ENCODE measurements at regions not wholly inside any gene's neighbourhood (a gene's known extent, or its start where the extent isn't known, plus 50 kb on each side); places are given as distances from the start of the nearest gene placed in this dataset.

- DNase-seq (ENCODE audit: insufficient read length, low spot score, missing footprints): peak; percentile 50
- TF ChIP-seq CTCF (IDR thresholded peaks at IDR 0.05; ENCODE audit: extremely low read depth, low read depth, low read length): no peak
- H3K4me2 ChIP-seq (ENCODE audit: insufficient read depth, low read length): peak overlapping the region; percentile 65
Measured at GRCh38 chr10:35795131-35795824, 153.2 kb upstream of the FZD8 start.

GRCh38 chr10:35794703-35795102 lies 152.6 kb upstream of the FZD8 start:
- peak; percentile 33 for TF ChIP-seq CTCF (IDR thresholded peaks at IDR 0.05; ENCODE audit: extremely low read depth, low read depth, low read length)
- H3K27me3 ChIP-seq (ENCODE audit: insufficient read depth, low read length): no peaks in the 10 kb centered on the region
- no peaks in the 10 kb centered on the region for H4K20me1 ChIP-seq (ENCODE audit: insufficient read depth, low read length)
- peak overlapping the region; percentile 65 for H3K4me2 ChIP-seq (ENCODE audit: insufficient read depth, low read length)
- H3K9me3 ChIP-seq (ENCODE audit: low read depth, low read length): no peaks in the 10 kb centered on the region
- peaks cover 36% of the 10 kb centered on the region for H3K4me1 ChIP-seq (ENCODE audit: insufficient read depth, low read length)
- no peaks in the 10 kb centered on the region for H3K36me3 ChIP-seq (ENCODE audit: insufficient read depth, low read length)
- peak overlapping the region; percentile 81 for H3K27ac ChIP-seq (ENCODE audit: low read depth, low read length)
- H2AFZ ChIP-seq (ENCODE audit: low read length): peak overlapping the region; percentile 79
- DNase-seq (ENCODE audit: insufficient read length, low spot score, missing footprints): peak; percentile 32
- H3K4me3 ChIP-seq (ENCODE audit: insufficient read depth, low read length): peak overlapping the region; percentile 30
- no peaks in the 10 kb centered on the region for H3K79me2 ChIP-seq (ENCODE audit: insufficient read depth, low read length)

More at GRCh38 chr10:35795131-35795824, 153.2 kb upstream of the FZD8 start:
- Histone ChIP-seq H3K27me3 (ENCODE audit: insufficient read depth, low read length) (no peaks in the 10 kb centered on the region), H3K36me3 (ENCODE audit: insufficient read depth, low read length) (no peaks in the 10 kb centered on the region), H3K4me1 (ENCODE audit: insufficient read depth, low read length) (peaks cover 33% of the 10 kb centered on the region), H3K9me3 (ENCODE audit: low read depth, low read length) (no peaks in the 10 kb centered on the region), H2AFZ (ENCODE audit: low read length) (peak overlapping the region; percentile 79), H4K20me1 (ENCODE audit: insufficient read depth, low read length) (no peaks in the 10 kb centered on the region), H3K4me3 (ENCODE audit: insufficient read depth, low read length) (peak overlapping the region; percentile 30), H3K79me2 (ENCODE audit: insufficient read depth, low read length) (no peaks in the 10 kb centered on the region), H3K27ac (ENCODE audit: low read depth, low read length) (peak overlapping the region; percentile 81)

- Histone ChIP-seq H3K4me1 (ENCODE audit: insufficient read depth, low read length) (peaks cover 32% of the 10 kb centered on the region), H4K20me1 (ENCODE audit: insufficient read depth, low read length) (no peaks in the 10 kb centered on the region), H3K36me3 (ENCODE audit: insufficient read depth, low read length) (no peaks in the 10 kb centered on the region), H3K27me3 (ENCODE audit: insufficient read depth, low read length) (no peaks in the 10 kb centered on the region), H2AFZ (ENCODE audit: low read length) (no peak overlapping the region), H3K4me2 (ENCODE audit: insufficient read depth, low read length) (no peak overlapping the region), H3K4me3 (ENCODE audit: insufficient read depth, low read length) (no peak overlapping the region), H3K79me2 (ENCODE audit: insufficient read depth, low read length) (no peaks in the 10 kb centered on the region), H3K27ac (ENCODE audit: low read depth, low read length) (no peak overlapping the region), H3K9me3 (ENCODE audit: low read depth, low read length) (no peaks in the 10 kb centered on the region)
- no peak for DNase-seq (ENCODE audit: insufficient read length, low spot score, missing footprints)
- TF ChIP-seq CTCF (IDR thresholded peaks at IDR 0.05; ENCODE audit: extremely low read depth, low read depth, low read length): no peak
Measured at GRCh38 chr10:35792291-35792690, 150.2 kb upstream of the FZD8 start.

GRCh38 chr10:35789996-35790395 lies 147.9 kb upstream of the FZD8 start:
- H2AFZ ChIP-seq (ENCODE audit: low read length): no peak overlapping the region
- peak; percentile 4 for DNase-seq (ENCODE audit: insufficient read length, low spot score, missing footprints)
- H3K27ac ChIP-seq (ENCODE audit: low read depth, low read length): no peak overlapping the region
- H3K79me2 ChIP-seq (ENCODE audit: insufficient read depth, low read length): no peaks in the 10 kb centered on the region
- peaks cover 11% of the 10 kb centered on the region for H3K4me1 ChIP-seq (ENCODE audit: insufficient read depth, low read length)
- H3K4me3 ChIP-seq (ENCODE audit: insufficient read depth, low read length): no peak overlapping the region
- H3K4me2 ChIP-seq (ENCODE audit: insufficient read depth, low read length): no peak overlapping the region
- H3K9me3 ChIP-seq (ENCODE audit: low read depth, low read length): no peaks in the 10 kb centered on the region
- TF ChIP-seq CTCF (IDR thresholded peaks at IDR 0.05; ENCODE audit: extremely low read depth, low read depth, low read length): no peak
- H4K20me1 ChIP-seq (ENCODE audit: insufficient read depth, low read length): no peaks in the 10 kb centered on the region
- no peaks in the 10 kb centered on the region for H3K36me3 ChIP-seq (ENCODE audit: insufficient read depth, low read length)
- no peaks in the 10 kb centered on the region for H3K27me3 ChIP-seq (ENCODE audit: insufficient read depth, low read length)

Measured in osteoblast (primary cell).